ENCODE measurements at regions not wholly inside any gene's neighbourhood (a gene's known extent, or its start where the extent isn't known, plus 50 kb on each side); places are given as distances from the start of the nearest gene placed in this dataset.

GRCh38 chr9:82127465-82127864, 138.9 kb downstream of the SPATA31D1 start:
- no peak for TF ChIP-seq CTCF (IDR thresholded peaks at IDR 0.05; ENCODE audit: insufficient read depth, low read depth, low read length)
- H3K4me3 ChIP-seq (ENCODE audit: low read depth, low read length) = no peak overlapping the region
- DNase-seq (ENCODE audit: low read depth) = no peak

- no peak for DNase-seq (ENCODE audit: low read depth)
- no peak overlapping the region for H3K4me3 ChIP-seq (ENCODE audit: low read depth, low read length)
- TF ChIP-seq CTCF (IDR thresholded peaks at IDR 0.05; ENCODE audit: insufficient read depth, low read depth, low read length) = no peak
Measured at GRCh38 chr9:82128011-82128696, 139.6 kb downstream of the SPATA31D1 start.

GRCh38 chr9:82129708-82130107, 141.1 kb downstream of the SPATA31D1 start:
- no peak for TF ChIP-seq CTCF (IDR thresholded peaks at IDR 0.05; ENCODE audit: insufficient read depth, low read depth, low read length)
- H3K4me3 ChIP-seq (ENCODE audit: low read depth, low read length) = no peak overlapping the region
- no peak for DNase-seq (ENCODE audit: low read depth)

- no peak for DNase-seq (ENCODE audit: low read depth)
- H3K4me3 ChIP-seq (ENCODE audit: low read depth, low read length) = no peak overlapping the region
- no peak for TF ChIP-seq CTCF (IDR thresholded peaks at IDR 0.05; ENCODE audit: insufficient read depth, low read depth, low read length)
Measured at GRCh38 chr9:82130331-82131042, 141.9 kb downstream of the SPATA31D1 start.

- H3K4me3 ChIP-seq (ENCODE audit: low read depth, low read length) = no peak overlapping the region
- no peak for TF ChIP-seq CTCF (IDR thresholded peaks at IDR 0.05; ENCODE audit: insufficient read depth, low read depth, low read length)
- DNase-seq (ENCODE audit: low read depth) = no peak
Measured at GRCh38 chr9:82131072-82131471, 142.5 kb downstream of the SPATA31D1 start.

GRCh38 chr9:82132024-82132423, 143.5 kb downstream of the SPATA31D1 start:
- no peak for DNase-seq (ENCODE audit: low read depth)
- TF ChIP-seq CTCF (IDR thresholded peaks at IDR 0.05; ENCODE audit: insufficient read depth, low read depth, low read length) = no peak

More at GRCh38 chr9:82132024-82132423, 143.5 kb downstream of the SPATA31D1 start:
- H3K4me3 ChIP-seq (ENCODE audit: low read depth, low read length) = no peak overlapping the region

All from fibroblast of villous mesenchyme (primary cell).